ENCODE measurements at regions not wholly inside any gene's neighbourhood (a gene's known extent, or its start where the extent isn't known, plus 50 kb on each side); places are given as distances from the start of the nearest gene placed in this dataset.

DNA sequence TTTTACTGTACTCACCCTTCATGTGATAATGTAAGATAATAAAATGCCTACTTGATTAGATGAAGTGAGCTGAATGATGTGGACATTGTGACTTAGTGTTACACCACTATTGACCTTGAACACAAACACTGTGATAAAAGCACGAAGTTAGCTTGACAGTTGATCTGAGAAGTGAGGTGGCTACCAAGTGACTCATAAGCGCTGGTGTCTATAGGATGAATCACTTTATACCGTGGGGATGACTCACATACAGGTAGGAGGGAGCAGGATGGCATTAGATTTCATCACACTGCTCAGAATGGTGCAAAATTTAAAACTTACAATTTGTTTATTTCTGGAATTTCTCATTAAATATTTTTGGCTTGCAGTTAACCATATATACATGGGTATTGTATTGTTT is 174.7 kb upstream of the CNTN3 start:
- no peak for DNase-seq
- TF ChIP-seq GATA1 (IDR thresholded peaks at IDR 0.05; ENCODE audit: low read depth, low read length): no peak
- TF ChIP-seq POLR2A (IDR thresholded peaks at IDR 0.05; ENCODE audit: low read length): no peak

DNA sequence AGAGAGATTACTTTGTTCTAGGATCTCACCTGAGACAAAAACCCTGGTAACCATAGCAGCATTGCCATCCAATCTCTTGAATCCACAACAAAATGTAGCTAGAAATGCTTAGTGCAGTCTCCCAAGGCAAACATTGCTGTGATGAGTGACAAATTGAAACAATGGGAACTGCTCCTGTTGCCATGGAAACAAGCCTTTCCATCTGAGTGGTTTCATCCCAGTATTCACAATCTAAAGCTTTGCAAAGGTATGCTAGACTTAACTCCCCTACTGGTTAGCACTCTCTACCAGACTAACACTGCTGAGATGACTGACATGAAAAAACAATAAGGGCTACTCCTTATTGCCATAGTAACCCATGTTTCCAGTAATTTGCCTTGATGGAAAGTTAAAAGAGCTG is 172.6 kb upstream of the CNTN3 start:
- no peak for TF ChIP-seq POLR2A (IDR thresholded peaks at IDR 0.05; ENCODE audit: low read length)
- TF ChIP-seq GATA1 (IDR thresholded peaks at IDR 0.05; ENCODE audit: low read depth, low read length): no peak
- DNase-seq: no peak

DNA sequence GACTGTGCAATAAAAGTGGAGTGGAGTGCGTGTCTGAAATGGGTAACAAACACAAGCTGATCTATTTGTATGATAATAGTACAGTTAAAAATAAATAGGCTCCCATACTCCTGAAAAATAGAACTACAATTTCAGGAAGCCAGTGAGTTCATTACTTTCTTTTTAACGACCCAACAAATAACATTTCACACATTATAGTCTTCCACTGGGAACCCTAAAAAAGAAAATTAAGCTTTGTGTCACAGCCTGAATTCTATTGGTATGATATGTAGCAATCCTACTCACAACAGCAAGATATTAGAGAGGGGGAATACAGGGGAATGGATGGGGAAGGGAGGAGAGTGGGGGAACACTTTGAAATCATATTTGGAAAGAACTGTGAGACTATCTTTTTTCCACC is 156.9 kb upstream of the CNTN3 start:
- no peak for DNase-seq
- TF ChIP-seq POLR2A (IDR thresholded peaks at IDR 0.05; ENCODE audit: low read length) (no peak), GATA1 (IDR thresholded peaks at IDR 0.05; ENCODE audit: low read depth, low read length) (no peak)

DNA sequence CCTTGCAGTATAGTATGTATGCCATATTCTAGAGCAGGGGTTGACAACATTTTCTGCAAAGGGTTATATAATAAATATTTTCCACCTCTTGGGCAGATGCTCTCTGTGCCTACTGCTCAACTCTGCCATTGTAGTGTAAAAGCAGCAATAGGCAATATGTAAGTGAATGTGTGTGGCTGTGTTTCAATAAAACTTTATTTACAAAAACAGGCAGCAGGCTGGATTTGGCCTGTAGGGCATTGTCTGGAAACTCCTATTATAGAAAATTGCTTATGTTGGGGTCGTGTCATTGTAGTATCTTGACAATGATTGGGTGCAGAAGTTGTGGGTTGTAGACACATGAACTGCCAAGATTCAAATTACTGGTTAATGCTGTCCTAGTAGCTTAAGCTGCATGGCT is 153.6 kb upstream of the CNTN3 start:
- DNase-seq: no peak
- TF ChIP-seq POLR2A (IDR thresholded peaks at IDR 0.05; ENCODE audit: low read length): no peak
- TF ChIP-seq GATA1 (IDR thresholded peaks at IDR 0.05; ENCODE audit: low read depth, low read length): no peak

DNA sequence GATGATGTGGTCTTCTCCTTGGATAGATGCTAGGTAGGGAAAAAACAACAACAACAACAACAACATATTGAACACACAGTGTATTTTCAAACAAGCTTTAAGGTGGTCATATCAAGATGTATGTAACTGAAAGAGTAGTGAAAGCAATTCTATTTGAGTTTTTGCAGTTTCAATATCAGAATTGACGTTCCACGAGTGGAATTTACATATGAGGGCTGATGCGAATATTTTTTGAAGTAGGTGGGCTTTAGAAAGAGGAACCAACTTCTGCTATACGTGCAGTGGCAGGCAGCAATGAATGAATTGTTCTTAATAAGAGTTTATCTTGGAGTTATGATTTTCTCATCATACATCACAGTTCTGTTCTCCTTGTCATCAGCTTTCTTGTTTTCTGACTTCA is 151.9 kb upstream of the CNTN3 start:
- no peak for TF ChIP-seq POLR2A (IDR thresholded peaks at IDR 0.05; ENCODE audit: low read length)
- no peak for TF ChIP-seq GATA1 (IDR thresholded peaks at IDR 0.05; ENCODE audit: low read depth, low read length)
- DNase-seq: no peak

DNA sequence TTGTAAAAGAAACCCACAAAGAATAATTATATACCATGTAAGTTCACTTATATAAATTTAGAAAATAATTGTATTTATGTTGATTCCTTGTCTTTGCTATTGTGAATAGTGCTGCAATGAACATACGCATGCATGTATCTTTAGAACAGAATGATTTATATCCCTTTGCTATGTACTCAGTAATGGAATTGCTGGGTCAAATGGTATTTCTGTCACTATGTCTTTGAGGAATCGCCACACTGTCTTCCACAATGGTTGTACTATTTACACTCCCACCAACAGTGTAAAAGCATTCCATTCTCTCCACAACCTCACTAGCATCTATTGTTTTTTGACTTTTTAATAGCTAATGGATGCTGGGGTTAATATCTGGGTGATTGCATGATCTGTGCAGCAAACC is 149.4 kb upstream of the CNTN3 start:
- TF ChIP-seq POLR2A (IDR thresholded peaks at IDR 0.05; ENCODE audit: low read length) (no peak), GATA1 (IDR thresholded peaks at IDR 0.05; ENCODE audit: low read depth, low read length) (no peak)
- DNase-seq: no peak

DNA sequence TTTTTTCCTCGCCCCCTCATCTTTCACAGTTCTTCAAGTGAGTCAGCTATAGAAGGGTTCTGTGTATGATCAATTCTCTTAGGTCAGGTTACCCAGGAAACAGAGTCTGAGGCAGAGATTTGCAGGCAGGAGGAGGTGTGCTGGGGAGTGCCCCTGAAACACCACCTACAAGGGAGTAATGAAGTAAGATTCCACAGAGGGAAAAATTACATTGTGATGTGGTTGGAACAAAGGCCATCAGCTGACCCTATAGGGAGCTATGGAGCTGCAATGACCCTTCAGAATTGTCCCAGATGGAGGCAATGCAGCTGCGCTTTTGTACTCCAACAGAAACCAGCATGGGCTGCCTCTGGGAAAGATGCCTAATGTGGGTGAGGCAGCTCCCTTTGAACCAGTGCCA is 142.2 kb upstream of the CNTN3 start:
- no peak for TF ChIP-seq POLR2A (IDR thresholded peaks at IDR 0.05; ENCODE audit: low read length)
- TF ChIP-seq GATA1 (IDR thresholded peaks at IDR 0.05; ENCODE audit: low read depth, low read length): no peak
- DNase-seq: no peak

DNA sequence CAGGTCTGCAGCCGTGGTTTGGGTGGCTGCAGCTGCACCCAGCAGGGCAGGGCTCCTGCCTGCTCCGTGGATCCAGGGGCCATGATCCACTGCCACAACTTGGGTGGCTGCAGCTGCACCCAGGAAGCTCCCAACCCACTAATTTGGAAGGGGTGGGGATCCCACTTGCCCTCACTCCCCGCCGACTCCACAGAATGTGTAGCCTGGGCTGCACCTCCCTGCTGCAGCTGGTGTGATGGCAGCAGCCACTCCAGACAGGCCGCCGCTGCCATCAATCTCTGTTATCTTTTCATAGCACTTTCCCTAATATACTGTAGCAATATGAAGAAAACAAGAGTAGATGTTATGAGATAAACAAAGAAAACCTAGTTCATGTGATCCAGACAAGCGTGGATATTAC is 137.8 kb upstream of the CNTN3 start:
- TF ChIP-seq POLR2A (IDR thresholded peaks at IDR 0.05; ENCODE audit: low read length) (no peak), GATA1 (IDR thresholded peaks at IDR 0.05; ENCODE audit: low read depth, low read length) (no peak)
- no peak for DNase-seq

DNA sequence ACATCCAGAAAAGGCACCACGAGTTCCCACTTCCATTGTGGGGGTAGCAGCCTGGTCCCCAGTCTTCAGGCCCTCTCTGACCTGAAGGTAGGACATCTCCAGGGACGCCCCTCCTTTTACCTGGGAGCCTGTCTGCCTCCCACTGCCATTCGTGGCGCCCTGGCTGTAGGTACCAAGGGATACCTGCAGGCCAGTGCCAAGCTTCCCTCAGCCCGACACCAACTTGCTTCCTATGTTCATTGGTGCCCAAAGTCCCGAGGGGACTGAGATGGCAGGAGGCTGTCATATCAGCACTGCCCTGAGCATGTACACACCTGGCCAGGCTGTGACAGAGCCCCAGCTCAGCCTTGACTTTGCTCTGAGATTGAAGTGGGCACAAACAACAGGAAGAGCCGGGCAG is 137.3 kb upstream of the CNTN3 start:
- TF ChIP-seq GATA1 (IDR thresholded peaks at IDR 0.05; ENCODE audit: low read depth, low read length): no peak
- no peak for TF ChIP-seq POLR2A (IDR thresholded peaks at IDR 0.05; ENCODE audit: low read length)
- DNase-seq: peak in 1 of 2 experiments; percentile 0

DNA sequence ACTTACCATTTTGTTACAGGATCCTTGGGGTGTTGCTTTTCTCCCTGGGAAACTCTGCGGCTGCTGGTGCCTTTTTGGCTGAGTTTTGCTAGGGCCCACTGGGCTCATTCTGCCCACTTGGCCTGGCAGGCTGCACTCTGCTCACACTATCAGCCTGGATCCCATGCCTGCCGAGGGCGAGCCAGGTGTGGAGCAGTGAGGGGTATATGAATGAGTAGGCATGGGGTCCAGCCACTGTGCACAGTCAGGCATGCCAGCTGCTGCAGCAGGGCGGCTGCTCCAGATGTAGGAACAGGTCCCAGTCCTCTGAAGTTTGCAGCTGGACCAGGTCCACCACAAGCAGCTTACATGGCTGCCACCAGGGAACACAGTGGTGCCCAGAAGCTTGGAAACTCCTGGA is 136.4 kb upstream of the CNTN3 start:
- DNase-seq: no peak
- TF ChIP-seq POLR2A (IDR thresholded peaks at IDR 0.05; ENCODE audit: low read length) (no peak), GATA1 (IDR thresholded peaks at IDR 0.05; ENCODE audit: low read depth, low read length) (no peak)

DNA sequence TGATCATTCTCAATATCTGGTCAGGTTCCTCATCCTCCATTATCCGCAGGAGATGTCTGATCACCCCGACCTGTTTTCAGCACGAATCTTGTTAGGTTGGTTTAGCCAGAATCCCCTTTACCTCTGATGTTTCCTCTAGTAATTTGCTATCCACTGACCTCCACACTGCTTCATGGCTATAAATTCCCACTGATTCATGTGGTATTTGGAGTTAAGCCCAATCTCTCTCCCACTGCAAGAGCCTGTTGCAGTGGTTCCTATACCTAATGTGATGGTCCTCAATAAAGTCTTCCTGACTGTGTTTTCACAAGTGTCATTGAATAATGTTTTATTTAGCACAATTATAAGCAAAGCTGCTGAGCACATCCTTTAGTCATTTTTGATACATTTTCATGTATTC is 124.8 kb upstream of the CNTN3 start:
- TF ChIP-seq GATA1 (IDR thresholded peaks at IDR 0.05; ENCODE audit: low read depth, low read length) (no peak), POLR2A (IDR thresholded peaks at IDR 0.05; ENCODE audit: low read length) (no peak)

DNA sequence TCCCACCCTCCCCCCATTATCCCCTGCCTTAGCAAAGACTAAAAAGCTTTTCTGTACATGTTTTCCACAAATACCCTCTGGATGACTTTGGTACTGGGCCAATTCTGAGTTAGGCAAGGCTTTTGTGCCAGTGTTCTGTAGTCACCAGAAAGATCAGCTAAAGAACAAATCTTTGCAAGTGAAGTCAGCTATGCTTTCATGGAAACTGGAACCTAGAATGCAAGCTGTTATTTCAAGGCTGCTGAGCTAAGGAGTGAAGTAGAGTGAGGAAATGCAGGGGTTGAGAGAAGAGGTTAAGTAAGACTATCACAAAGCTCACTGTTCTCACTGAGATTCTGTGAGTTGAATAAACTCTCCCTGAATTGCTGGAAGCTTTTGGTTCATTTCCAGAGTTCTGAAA is 107.8 kb upstream of the CNTN3 start:
- DNase-seq: no peak
- TF ChIP-seq POLR2A (IDR thresholded peaks at IDR 0.05; ENCODE audit: low read length) (no peak), GATA1 (IDR thresholded peaks at IDR 0.05; ENCODE audit: low read depth, low read length) (no peak)

More for the DNA sequence above, 124.8 kb upstream of the CNTN3 start:
- no peak for DNase-seq

DNA sequence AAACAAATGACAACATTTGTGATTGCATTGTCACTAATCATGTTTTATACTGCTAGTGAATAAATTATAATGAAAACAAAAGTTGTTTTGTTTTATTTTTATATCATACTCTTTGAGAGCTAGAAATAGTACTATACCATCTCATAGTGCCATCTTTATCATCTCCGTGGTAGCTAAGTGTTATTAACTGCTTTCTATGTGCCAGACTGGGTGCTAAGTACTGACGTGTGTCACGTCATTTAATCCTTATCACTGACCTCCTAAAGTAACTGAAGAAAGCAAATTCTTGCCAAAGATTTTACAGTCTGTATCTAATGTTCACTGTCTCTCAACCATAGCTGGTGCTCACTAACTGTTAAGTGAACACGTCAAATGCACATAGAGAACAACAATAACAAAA is 99.5 kb upstream of the CNTN3 start:
- no peak for DNase-seq
- TF ChIP-seq POLR2A (IDR thresholded peaks at IDR 0.05; ENCODE audit: low read length) (no peak), GATA1 (IDR thresholded peaks at IDR 0.05; ENCODE audit: low read depth, low read length) (no peak)

DNA sequence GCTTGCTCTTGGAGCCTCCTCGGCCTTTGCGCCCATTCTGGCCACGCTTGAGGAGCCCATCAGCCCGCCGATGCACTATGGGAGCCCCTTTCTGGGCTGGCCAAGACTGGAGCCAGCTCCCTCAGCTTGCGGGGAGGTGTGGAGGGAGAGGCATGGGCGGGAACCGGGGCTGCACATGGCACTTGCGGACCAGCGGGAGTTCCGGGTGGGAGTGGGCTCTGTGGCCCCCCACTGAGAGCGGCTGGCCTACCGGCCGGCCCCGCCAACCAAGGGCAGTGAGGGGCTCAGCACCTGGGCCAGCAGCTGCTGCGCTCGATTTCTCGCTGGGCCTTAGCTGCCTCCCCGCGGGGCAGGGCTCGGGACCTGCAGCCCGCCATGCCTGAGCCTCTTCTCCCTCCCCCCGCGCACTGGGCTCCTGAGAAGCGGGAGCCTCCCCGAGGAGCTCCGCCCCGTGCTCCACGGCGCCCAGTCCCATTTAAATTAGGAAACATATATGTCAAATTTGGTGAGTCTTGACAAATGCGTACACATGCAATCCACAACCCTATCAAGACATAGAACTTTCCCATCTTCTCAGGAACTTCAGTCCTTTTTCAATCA is 97.6 kb upstream of the CNTN3 start:
- no peak for DNase-seq
- TF ChIP-seq POLR2A (IDR thresholded peaks at IDR 0.05; ENCODE audit: low read length): no peak

DNA sequence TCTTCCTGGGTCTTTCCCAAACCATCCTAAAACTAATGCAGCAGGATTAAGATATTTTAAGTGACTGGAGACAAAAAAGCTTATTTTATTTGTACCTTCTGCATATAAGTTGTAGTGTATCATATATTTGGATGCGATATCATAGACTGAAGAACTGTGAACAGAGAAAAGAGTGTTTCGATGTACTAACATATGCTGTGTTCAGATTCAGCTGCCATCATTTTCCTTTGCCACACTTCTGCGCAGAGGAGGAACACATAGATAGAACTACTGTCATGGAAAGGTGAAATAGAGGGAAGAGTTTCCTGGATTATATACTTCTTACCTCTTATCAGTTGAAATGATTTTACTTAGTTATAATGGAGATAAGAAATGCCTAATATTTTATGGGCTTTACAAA is 95.5 kb upstream of the CNTN3 start:
- TF ChIP-seq GATA1 (IDR thresholded peaks at IDR 0.05; ENCODE audit: low read depth, low read length) (no peak), POLR2A (IDR thresholded peaks at IDR 0.05; ENCODE audit: low read length) (no peak)
- DNase-seq: no peak

Measured in erythroblast (primary cell).